GM10266 (cell line): ENCODE measurements at regions not wholly inside any gene's neighbourhood (a gene's known extent, or its start where the extent isn't known, plus 50 kb on each side); places are given as distances from the start of the nearest gene placed in this dataset.

ENCODE experiments used
- DNase-seq: peaks from one replicate; pipeline ENCODE4 v3.0.0; 2012; ENCODE audit errors: extremely low spot score
- TF ChIP-seq, protein P1 (sequence below): IDR thresholded peaks from 2 replicates; pipeline ENCODE4 v1.5.1; 2012; ENCODE audit warnings: mild to moderate bottlenecking, low read depth; ENCODE audit not compliant: control insufficient read depth, insufficient read depth; ENCODE audit errors: missing control alignments

DNA sequence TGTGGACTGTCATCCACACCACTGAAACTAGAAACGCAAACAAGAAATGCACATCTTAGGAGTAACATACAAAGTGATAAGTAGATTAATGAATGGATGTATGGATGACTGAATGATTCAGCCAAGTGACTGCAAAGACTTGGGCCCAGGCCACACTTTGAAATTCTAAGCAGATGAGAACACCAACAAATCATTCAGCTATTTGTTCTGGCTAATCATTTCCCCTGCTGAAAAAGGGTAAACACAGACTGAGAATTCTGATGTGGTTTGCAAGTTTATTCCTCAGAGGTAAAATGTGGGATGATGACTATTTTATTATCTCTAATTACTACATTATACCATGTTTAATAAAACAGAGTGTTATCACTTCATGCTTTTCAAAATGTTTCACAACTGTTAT is 163.2 kb upstream of the ADAMTS16 start:
- no peak for DNase-seq
- TF ChIP-seq, protein P1, sequence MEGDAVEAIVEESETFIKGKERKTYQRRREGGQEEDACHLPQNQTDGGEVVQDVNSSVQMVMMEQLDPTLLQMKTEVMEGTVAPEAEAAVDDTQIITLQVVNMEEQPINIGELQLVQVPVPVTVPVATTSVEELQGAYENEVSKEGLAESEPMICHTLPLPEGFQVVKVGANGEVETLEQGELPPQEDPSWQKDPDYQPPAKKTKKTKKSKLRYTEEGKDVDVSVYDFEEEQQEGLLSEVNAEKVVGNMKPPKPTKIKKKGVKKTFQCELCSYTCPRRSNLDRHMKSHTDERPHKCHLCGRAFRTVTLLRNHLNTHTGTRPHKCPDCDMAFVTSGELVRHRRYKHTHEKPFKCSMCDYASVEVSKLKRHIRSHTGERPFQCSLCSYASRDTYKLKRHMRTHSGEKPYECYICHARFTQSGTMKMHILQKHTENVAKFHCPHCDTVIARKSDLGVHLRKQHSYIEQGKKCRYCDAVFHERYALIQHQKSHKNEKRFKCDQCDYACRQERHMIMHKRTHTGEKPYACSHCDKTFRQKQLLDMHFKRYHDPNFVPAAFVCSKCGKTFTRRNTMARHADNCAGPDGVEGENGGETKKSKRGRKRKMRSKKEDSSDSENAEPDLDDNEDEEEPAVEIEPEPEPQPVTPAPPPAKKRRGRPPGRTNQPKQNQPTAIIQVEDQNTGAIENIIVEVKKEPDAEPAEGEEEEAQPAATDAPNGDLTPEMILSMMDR: no peak

DNA sequence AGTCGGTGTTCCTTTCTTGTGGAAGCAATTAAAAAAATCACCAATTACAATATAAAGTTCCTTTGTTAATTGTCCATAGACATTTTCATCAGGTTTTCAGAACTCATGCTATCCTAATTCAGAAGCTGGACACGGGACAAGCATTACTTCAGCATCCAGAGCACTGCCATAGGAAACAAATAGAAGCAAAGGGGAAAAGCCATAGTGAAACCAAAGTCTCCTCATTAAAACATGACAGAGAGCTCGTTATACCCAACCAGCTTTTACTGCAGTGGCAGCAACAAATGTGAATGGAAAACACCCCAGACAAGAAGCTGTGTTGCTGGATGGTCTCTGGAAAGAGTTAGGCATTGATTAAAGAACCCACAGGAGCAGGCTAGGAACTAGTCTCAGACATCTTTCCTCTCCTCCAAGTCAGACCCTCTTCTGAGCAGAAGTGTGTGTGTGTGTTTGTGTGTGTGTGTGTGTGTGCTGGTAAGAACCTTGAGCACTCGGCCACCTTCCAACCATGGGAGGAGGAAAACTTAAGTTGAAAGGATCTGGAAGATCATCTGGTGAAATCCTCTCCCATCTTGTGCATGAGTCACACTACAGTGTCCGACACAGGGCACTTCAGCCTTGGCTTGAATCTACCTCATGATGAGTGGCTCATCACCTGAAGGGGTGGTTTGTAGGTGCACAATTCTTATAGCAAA is 162.6 kb upstream of the ADAMTS16 start:
- TF ChIP-seq, protein P1: no peak
- DNase-seq: no peak

DNA sequence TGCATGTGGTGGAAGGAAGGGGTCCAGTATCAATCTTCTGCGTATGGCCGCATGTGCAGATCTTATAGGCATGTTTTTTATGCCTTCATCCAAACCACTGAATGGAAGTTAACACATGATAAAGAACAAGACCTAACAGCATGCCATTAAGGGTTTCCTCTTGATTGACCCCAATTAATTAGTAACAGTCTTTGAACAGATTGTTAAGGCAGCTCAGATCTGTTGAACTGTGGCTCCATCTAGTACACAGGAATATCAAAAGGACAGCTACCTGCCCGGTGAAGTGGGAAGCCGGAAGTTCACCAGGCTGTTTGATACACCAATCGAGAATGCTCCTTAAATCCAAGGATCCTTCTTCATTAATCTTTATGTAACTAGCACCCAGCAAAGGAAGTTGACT is 159.9 kb upstream of the ADAMTS16 start:
- TF ChIP-seq, protein P1: no peak
- no peak for DNase-seq

DNA sequence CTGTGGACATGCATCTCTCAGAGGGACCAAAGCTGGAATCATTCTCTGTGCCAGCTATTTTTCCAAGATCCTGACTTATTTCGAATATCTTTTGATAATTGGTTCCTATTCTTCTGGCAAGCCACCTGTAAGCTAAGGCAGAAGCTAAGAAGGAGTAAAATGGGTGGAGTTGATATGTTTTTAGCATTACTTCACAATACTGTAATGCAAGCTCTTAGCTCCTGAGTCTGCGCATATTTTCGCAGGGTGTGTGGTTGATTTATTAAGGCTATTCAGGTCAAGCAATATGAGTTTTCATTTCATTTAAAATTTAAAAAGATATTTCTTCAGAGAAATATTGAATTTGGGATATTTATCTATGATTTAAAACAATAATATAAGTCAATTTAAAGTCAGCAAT is 158.5 kb upstream of the ADAMTS16 start:
- TF ChIP-seq, protein P1: no peak
- DNase-seq: no peak

DNA sequence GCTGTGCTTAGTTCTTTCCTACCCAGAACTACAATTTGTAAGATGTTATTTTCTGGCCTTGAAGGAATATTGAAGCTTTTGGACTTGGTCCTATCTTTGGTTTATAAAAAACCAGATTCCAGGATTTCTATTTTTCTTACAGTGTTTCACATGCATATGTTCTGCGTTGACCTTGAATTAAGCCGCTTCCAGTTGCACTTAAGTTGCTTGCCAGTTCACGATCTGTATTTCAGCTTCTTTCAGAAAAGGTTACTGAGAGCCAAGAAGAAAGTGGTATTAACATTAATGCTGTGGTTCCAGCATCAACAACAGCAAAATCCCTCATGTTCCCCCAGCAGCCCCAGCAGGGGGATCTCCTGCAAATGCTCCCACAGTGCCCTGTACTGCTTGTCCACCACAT is 156.4 kb upstream of the ADAMTS16 start:
- no peak for DNase-seq
- TF ChIP-seq, protein P1: no peak

DNA sequence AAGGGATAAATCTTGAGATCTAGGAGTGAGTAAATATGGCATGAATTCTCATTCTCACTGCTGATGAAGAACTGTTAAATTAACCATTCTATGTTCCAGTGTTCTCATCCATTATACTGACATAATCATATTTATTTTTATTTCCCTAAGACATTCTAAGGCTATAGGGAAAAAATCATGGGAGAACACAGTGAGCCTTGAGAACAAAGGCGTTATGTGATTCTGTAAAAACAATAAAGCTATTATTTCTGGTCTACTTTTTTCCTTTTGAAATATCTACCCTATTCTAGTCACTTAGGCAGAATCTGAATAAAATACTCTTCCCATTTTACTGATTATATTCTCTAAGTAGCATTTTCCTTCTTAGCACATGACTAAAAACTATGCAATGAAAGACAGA is 155.7 kb upstream of the ADAMTS16 start:
- TF ChIP-seq, protein P1: no peak
- no peak for DNase-seq

DNA sequence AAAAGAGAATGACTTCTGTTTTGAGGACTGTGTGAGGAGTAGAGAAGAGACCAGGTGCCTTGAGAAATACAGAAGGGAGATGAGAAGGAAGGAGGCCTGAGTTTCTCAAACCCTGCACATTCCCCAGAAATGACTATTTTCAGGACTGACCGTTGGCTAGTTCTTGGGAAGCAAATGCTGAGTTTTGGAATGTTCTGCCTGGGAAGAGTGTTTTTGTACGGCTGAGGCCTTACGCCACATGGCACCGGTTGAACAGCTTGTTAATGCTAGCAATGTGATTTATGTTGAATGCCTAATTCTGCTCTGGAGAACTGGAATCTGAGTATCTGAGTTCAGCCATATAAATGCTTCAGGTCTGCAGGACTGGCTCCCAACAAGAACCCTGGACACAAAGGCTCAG is 152.7 kb upstream of the ADAMTS16 start:
- TF ChIP-seq, protein P1: no peak
- DNase-seq: no peak
